ENCODE measurements at regions not wholly inside any gene's neighbourhood (a gene's known extent, or its start where the extent isn't known, plus 50 kb on each side); places are given as distances from the start of the nearest gene placed in this dataset.

DNA sequence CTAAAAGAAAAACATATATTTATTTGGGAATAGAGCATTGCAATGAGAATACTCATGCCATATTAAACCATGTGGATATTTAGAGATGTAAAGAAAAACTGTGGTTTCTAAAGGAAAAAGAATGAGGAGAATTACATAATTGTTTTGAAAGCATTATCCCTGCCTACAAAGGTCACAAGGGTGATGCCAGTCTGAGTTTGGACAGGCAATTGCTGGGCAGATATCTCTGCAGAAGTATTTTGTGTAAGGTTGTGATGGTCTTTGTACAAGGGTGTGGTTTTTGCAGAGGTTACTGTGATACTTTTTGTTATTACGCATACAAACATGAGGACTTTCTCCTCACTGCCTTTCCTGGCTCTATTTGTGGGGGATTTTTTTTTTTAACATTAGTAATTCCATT is 2022.9 kb upstream of the CDH6 start:
- ChIA-PET POLR2A (no interaction called here), CTCF (no interaction called here)
- no peak overlapping the region for H3K27ac ChIP-seq (ENCODE audit: low read depth, low read length)
- peaks cover 19% of the 10 kb centered on the region for H3K9me3 ChIP-seq (ENCODE audit: control insufficient read depth, insufficient read depth, low read length)
- TF ChIP-seq, protein P1, sequence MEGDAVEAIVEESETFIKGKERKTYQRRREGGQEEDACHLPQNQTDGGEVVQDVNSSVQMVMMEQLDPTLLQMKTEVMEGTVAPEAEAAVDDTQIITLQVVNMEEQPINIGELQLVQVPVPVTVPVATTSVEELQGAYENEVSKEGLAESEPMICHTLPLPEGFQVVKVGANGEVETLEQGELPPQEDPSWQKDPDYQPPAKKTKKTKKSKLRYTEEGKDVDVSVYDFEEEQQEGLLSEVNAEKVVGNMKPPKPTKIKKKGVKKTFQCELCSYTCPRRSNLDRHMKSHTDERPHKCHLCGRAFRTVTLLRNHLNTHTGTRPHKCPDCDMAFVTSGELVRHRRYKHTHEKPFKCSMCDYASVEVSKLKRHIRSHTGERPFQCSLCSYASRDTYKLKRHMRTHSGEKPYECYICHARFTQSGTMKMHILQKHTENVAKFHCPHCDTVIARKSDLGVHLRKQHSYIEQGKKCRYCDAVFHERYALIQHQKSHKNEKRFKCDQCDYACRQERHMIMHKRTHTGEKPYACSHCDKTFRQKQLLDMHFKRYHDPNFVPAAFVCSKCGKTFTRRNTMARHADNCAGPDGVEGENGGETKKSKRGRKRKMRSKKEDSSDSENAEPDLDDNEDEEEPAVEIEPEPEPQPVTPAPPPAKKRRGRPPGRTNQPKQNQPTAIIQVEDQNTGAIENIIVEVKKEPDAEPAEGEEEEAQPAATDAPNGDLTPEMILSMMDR (IDR thresholded peaks at IDR 0.05; ENCODE audit: low read depth, low read length): no peak
- H3K27me3 ChIP-seq (ENCODE audit: control insufficient read depth, insufficient read depth, low read length): no peaks in the 10 kb centered on the region
- H3K4me3 ChIP-seq (ENCODE audit: low read depth, low read length): no peak overlapping the region
- DNase-seq (ENCODE audit: low read depth, low spot score): no peak

DNA sequence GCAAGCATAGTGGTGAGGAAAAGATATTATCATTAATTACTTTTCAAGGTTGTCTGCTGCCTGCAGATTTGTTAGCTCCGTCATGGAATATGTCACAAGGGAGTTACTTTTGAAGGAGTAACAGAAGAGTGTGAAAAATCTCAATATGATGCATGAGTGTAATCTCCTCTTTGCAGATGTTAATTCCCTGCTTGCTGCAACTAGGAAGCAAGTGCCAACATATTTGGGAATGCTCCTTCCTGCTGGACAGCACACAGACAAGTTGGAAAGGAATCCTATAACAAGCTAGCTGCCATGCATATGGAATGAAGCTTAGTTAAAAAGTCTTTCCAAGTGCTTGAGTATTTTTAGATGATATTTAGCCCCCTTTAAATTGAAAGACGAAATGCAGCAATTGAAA is 2023.6 kb upstream of the CDH6 start:
- no peak for DNase-seq (ENCODE audit: low read depth, low spot score)
- H3K4me3 ChIP-seq (ENCODE audit: low read depth, low read length): no peak overlapping the region
- ChIA-PET CTCF (no interaction called here), POLR2A (no interaction called here)
- H3K27ac ChIP-seq (ENCODE audit: low read depth, low read length): no peak overlapping the region
- no peaks in the 10 kb centered on the region for H3K27me3 ChIP-seq (ENCODE audit: control insufficient read depth, insufficient read depth, low read length)
- TF ChIP-seq, protein P1 (IDR thresholded peaks at IDR 0.05; ENCODE audit: low read depth, low read length): no peak
- H3K9me3 ChIP-seq (ENCODE audit: control insufficient read depth, insufficient read depth, low read length): peaks cover 19% of the 10 kb centered on the region

DNA sequence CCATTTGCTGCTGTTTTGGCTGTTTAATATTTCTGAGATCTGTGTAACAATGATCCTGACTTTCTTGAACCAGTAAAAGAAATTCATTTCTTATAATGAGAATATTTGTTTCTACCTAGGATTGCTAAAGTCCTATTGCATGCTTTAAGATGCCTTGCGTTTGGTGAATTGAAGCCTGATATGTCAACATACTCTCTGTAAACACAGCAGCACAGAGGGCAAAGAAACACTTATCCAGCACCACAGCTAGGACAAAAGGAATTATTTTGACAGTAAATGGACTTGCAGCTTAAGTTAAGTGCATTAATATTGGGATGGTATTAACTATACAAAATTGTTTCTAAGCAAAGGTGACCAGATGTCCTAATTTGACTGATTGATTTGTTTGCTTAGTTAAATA is 2031.2 kb upstream of the CDH6 start:
- Histone ChIP-seq H3K9me3 (ENCODE audit: control insufficient read depth, insufficient read depth, low read length) (peaks cover 8% of the 10 kb centered on the region), H3K27ac (ENCODE audit: low read depth, low read length) (no peak overlapping the region), H3K4me3 (ENCODE audit: low read depth, low read length) (no peak overlapping the region), H3K27me3 (ENCODE audit: control insufficient read depth, insufficient read depth, low read length) (no peaks in the 10 kb centered on the region)
- POLR2A ChIA-PET: no interaction called here
- TF ChIP-seq, protein P1 (IDR thresholded peaks at IDR 0.05; ENCODE audit: low read depth, low read length): no peak
- DNase-seq (ENCODE audit: low read depth, low spot score): no peak
- CTCF ChIA-PET: no interaction called here

DNA sequence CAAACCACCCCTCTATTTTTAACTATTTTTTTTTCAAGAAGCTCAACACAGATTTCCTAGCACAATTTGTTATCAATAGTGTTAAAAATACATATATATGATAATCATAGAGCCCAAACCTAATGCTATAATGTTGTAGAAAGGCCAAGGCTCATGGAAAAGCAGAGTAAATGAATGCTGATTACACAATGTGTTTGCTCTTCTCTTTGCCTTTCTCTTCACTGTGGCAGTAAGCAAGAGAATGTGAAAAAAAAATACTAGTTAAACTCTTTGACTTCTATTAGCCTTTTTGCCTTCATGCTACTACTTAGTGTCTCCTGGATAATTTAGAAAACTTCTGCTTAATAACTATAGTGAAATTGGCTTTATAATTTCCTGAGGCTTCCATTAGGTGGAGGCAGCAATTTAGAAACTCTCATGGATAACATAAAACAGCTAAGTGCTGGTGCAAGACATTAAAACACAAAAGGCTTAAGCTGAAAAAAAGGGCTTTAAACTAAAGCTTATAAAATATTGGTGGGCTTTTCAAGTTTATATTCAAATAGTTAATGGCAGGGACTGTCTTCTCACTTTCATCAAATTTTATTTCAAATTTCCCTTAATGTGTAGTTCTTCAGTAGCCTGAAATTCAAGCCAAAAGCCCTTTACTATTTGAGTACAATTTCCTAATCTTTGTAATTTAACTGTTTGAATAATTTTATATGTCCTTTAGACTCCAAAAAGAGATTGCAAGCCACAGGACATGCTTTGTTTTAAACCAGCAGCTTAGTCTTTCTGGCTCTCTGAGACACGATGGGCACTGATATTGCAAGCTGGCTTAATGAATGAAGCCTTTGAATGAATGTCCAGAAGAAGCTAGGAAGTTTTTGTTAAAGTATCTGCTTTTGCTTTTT is 2031.8 kb upstream of the CDH6 start:
- no peak overlapping the region for H3K27ac ChIP-seq (ENCODE audit: low read depth, low read length)
- peaks cover 6% of the 10 kb centered on the region for H3K9me3 ChIP-seq (ENCODE audit: control insufficient read depth, insufficient read depth, low read length)
- TF ChIP-seq, protein P1 (IDR thresholded peaks at IDR 0.05; ENCODE audit: low read depth, low read length): no peak
- no peak for DNase-seq (ENCODE audit: low read depth, low spot score)
- H3K27me3 ChIP-seq (ENCODE audit: control insufficient read depth, insufficient read depth, low read length): no peaks in the 10 kb centered on the region
- no peak overlapping the region for H3K4me3 ChIP-seq (ENCODE audit: low read depth, low read length)
- POLR2A ChIA-PET: no interaction called here
- CTCF ChIA-PET: no interaction called here

DNA sequence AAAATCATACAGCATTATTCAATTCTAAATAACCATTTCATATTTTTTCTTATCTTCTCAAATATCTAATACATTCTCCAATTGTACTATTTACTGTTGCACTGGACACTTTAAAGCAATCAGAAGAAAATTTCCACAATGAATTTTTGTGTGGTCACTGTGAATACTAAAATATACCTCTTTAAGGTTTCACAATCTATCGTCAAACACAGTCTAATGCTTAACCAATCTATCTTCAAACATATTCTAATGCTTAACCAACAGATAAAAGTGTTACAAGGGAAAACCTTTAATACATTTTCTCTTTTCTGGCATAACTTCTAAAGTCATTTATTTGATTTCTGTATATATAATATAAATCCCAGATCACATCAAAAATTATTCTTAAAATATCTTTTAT is 2035.5 kb upstream of the CDH6 start:
- Histone ChIP-seq H3K4me3 (ENCODE audit: low read depth, low read length) (no peak overlapping the region), H3K27me3 (ENCODE audit: control insufficient read depth, insufficient read depth, low read length) (no peaks in the 10 kb centered on the region), H3K9me3 (ENCODE audit: control insufficient read depth, insufficient read depth, low read length) (peaks cover 6% of the 10 kb centered on the region; the same call in 1 of the 2 replicates), H3K27ac (ENCODE audit: low read depth, low read length) (no peak overlapping the region)
- CTCF ChIA-PET: no interaction called here
- TF ChIP-seq, protein P1 (IDR thresholded peaks at IDR 0.05; ENCODE audit: low read depth, low read length): no peak
- POLR2A ChIA-PET: no interaction called here
- DNase-seq (ENCODE audit: low read depth, low spot score): no peak
